HL-60/S4 treated with retinoic acid at 250 ng/mL for 4 days and 3 days (cell line): ENCODE measurements at regions not wholly inside any gene's neighbourhood (a gene's known extent, or its start where the extent isn't known, plus 50 kb on each side); places are given as distances from the start of the nearest gene placed in this dataset.

Experiments
- in situ Hi-C: fragments of 300-500 bp; cut with MboI; formaldehyde crosslinking; loops from 2 replicates; pipeline ENCODE4 v1.7.0; 2022; ENCODE audit warnings: low sequenced_read_pairs

DNA sequence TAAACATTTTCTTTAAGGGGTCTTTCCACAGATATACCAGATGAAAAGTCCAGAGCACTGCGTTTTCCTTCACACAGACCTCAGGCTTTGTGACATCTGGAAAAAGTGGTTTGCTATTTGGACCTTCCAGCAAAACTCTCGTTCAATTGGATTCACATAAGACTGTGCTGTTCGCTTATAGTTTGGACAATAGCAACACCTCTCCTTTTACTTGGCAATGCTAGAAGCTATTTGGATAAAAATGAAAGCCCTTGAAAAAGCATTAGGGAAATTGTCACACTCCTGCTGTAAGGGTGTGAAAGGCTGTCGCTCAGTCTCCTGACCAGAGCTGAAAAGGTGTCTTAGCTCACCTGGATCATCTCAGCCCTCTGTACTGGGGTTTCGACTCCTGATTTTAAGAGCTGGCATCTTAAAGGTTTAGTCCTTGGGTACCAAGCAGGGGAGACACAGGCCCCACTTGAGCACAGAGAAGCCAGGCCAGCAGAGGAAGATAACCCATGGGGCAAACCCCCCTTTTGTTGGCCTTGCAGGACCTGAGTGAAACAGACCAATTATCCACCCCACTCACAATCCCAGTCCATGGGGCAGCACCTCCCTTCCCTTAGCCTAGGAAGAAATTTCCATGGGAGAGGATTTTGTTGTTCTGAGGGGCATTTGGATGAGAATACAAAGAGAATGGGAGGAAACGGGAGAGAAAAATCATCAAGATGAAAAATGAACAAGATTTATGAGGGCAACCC is 257.6 kb downstream of the DLEU7 start:
- in situ Hi-C loops, result no loop called here

- in situ Hi-C loops, result no loop called here
These were observed 256.9 kb downstream of the DLEU7 start for GRCh38 chr13:50586414-50587083.

GRCh38 chr13:50587115-50587514 is 256.4 kb downstream of the DLEU7 start:
- in situ Hi-C loops, result no loop called here

- in situ Hi-C loops, result no loop called here
These were observed 255.7 kb downstream of the DLEU7 start for GRCh38 chr13:50587645-50588373.

GRCh38 chr13:50588491-50589130 is 254.9 kb downstream of the DLEU7 start:
- in situ Hi-C loops, result no loop called here

- in situ Hi-C loops, result no loop called here
These were observed 254.4 kb downstream of the DLEU7 start for GRCh38 chr13:50589139-50589538.

GRCh38 chr13:50589651-50590054 is 253.8 kb downstream of the DLEU7 start:
- in situ Hi-C loops, result no loop called here

- in situ Hi-C loops, result no loop called here
These were observed 250.9 kb downstream of the DLEU7 start for GRCh38 chr13:50592412-50593155.

- in situ Hi-C loops, result no loop called here
These were observed 250.3 kb downstream of the DLEU7 start for GRCh38 chr13:50593207-50593606.

DNA sequence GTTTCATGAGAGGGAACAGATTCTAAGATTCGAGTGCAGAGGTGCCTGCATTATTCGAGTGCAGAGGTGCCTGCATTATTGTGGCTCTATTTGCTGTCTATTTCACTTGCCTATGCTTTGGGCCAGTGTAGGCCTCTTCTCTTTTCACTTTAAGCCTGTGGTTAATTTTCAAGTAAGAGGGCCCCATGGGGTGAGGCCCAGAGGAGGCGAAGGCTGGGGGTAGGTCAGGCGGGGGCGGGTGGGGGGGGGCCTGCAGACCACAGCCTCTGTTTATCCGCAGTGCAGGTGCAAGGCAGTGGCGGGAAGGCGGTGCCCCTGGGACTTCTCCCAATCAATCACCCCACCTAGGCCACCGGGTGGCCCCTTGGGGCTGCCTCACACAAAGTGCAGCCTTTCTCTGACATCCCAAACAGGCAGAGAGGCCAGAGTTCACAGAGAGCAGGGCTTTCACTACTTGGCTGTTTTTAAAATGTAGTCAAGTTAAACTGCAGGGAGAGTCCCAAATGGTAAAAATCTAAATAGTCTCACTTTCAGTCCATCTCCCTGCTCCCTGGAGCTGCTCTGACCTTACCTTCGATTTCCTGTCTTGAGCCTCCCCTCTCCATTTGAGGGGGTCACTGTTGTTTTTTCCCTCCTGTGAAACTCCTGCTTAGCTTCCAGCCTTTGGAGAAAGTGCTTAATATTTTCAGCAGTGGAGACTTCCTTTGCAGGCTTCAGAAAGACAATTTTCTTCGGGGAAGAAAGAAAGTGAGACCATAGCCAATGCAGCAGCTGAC is 249.0 kb downstream of the DLEU7 start:
- in situ Hi-C loops, result no loop called here

GRCh38 chr13:50595196-50595595 is 248.3 kb downstream of the DLEU7 start:
- in situ Hi-C loops, result no loop called here

DNA sequence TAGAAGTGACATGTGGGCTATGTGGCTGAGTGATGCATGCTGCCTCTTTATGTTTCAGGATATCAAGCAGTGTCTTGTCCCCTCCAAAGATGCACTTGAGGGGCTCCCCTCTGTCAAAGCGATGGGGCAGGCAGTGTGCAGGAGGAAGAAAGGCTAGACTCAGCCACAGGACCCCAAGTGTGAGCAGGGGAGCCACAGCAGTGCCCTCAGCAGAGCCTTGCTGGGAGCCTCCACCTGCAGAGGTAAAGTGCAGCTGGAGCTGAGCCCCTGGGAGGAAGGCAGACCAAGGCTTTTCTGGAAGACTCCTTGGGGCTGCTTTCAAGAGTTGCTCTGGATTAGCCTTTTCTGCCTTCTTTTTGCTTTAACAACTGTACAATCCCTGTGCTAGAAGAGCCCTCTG is 247.3 kb downstream of the DLEU7 start:
- in situ Hi-C loops, result no loop called here

DNA sequence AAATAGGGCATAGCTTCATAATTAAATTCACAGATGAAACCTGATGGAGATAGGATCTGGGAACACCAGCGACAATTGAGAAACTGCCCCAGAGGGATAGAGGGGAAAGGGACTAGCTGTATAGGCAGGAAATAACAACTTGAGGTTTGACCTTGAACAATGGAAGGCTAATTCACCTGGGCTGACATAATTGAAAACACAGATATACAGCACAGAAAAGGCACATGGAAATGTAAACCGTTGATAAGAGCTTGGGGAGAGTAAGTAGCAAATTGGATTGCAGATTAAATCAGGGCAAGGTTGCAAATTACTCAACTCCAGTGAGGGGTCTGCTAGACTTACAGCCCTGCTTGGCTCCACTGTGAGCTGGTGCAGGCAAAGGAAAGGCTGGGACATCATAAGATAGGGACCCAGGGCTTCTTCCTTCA is 246.7 kb downstream of the DLEU7 start:
- in situ Hi-C loops, result no loop called here

- in situ Hi-C loops, result no loop called here
These were observed 245.2 kb downstream of the DLEU7 start for GRCh38 chr13:50598338-50598737.

DNA sequence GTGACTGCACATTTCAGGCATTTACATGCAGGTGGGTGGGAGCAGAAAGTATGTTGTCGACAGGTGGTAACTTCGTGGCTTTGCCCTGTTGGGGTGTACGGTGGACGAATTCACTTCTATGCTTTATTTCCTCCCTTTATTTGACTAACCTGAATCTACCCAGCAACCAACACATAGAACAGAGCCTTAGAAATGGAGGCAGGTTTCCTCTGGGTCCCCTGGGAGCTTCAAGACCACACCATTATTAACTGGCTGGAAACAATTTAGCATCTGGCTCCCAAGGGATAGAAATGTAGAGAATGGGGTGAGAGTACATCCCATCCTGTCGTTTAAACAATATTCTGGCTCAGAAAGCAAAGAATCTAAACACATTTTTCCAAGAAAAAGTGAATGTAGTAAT is 244.4 kb downstream of the DLEU7 start:
- in situ Hi-C loops, result no loop called here

DNA sequence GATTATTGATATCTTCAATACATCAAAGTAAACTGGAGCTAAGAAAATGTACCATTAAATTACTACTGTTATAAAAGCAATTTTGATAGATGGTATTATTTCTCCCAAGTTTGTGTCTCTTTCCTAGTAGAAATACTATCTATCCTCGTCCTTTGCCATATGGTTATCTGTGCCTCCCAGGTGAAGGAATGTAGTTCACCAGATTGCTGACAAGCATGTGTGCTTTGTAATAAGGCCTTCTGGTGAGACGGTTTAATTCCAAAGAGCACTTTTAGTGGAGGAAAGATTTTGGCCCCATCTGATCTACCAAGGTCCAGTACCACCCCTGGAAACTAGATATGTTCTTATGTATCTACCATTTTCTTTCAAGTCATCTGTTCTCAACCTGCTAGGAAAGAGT is 243.6 kb downstream of the DLEU7 start:
- in situ Hi-C loops, result no loop called here

DNA sequence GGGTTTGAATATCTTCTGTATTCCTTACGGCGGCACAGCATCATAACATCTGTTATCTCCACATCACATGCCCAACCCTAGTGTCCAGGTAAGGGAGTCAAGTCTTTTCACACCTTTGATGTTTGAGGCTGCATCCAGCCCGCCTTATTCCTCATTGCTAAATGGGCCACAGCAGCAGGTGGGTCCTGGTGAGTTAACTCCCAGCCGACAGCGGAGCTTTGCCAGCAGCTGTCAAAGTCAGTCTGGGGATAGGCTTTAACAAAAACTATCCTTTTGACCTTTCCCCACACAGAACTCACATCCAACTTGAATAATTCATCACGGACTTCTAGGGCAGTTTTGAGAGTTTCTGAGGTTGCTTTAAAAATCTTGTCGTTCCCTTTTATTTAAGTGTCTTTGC is 235.1 kb downstream of the DLEU7 start:
- in situ Hi-C loops, result no loop called here

DNA sequence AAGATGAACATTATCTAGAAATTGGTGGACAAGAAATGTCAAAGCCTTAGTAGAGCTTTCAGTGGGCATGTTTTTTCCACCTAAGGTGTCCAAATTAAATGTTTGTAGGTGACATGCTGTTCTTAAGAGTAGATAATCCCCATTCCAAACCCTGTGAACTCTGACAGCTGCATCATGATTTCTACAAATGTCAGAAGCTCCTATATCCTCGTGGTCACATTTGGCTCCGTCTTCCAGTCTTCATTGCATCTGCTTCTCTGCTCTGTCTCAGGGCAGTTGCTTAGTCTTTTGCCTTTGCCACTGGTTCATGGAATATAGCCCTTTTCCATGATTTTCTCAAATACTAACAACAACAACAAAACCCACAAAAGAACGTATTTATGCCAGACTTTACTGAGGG is 234.5 kb downstream of the DLEU7 start:
- in situ Hi-C loops, result no loop called here

- in situ Hi-C loops, result no loop called here
These were observed 233.3 kb downstream of the DLEU7 start for GRCh38 chr13:50610238-50610637.
